ENCODE measurements at regions not wholly inside any gene's neighbourhood (a gene's known extent, or its start where the extent isn't known, plus 50 kb on each side); places are given as distances from the start of the nearest gene placed in this dataset.

DNA sequence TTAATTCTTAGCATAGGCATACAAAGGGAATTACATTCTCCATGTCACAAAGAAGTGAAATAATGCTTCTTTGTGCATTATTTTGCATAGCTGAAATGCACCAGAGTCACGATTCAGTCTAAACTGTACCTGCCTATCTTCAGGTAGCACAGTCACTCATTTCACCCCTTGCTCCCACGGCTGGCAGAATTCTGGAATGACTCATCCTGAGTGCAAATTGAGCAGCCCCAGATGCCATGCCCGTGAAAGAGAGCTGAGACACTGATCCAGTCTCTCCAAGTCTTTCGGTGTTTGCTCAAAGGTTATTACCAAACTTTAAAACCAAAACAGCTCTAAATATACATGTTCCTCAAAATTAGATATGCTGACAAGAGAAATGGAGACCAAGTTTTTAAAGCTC is 168.3 kb upstream of the POU3F3 start (continued):
- TF ChIP-seq, protein P1, sequence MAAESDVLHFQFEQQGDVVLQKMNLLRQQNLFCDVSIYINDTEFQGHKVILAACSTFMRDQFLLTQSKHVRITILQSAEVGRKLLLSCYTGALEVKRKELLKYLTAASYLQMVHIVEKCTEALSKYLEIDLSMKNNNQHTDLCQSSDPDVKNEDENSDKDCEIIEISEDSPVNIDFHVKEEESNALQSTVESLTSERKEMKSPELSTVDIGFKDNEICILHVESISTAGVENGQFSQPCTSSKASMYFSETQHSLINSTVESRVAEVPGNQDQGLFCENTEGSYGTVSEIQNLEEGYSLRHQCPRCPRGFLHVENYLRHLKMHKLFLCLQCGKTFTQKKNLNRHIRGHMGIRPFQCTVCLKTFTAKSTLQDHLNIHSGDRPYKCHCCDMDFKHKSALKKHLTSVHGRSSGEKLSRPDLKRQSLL (tag by site-specific recombination; IDR thresholded peaks at IDR 0.05): no peak
- TF ChIP-seq KLF16 (tag by site-specific recombination; IDR thresholded peaks at IDR 0.05): no peak
- TF ChIP-seq ZNF521 (tag by site-specific recombination; IDR thresholded peaks at IDR 0.05): no peak
- TF ChIP-seq ZBTB20 (tag by site-specific recombination; IDR thresholded peaks at IDR 0.05): no peak

DNA sequence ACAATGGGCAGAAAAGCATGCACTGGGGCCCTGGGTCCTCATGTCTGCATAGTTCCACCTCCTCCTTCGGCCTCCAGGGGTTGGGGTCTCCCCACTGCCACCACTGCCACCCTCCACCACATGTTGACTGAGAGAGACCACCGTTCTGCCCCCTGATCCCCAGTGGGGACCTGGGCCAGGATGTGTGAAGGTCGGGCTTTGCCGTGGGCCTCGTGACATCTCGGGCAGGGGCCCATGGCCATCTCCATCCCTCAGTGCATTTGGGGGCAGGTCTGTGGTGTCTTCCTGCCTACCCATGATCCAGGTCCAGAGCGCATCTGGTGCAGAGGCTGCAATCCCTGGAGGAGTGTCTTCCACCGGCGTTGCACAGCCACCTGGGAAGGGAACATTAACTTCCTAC is 166.8 kb upstream of the POU3F3 start:
- CTCF ChIA-PET: interaction anchor here (0.6 kb wide), 1 partner anchor 172 kb away, joined by 5 read pairs; no protein-coding TSS in a partner anchor
- TF ChIP-seq ZNF658 (tag by site-specific recombination; IDR thresholded peaks at IDR 0.05): no peak
- no peak for TF ChIP-seq ZNF354C (tag by site-specific recombination; IDR thresholded peaks at IDR 0.05; ENCODE audit: borderline replicate concordance, low read depth)
- no peak for TF ChIP-seq OVOL3 (tag by site-specific recombination; IDR thresholded peaks at IDR 0.05)
- TF ChIP-seq, protein P2, sequence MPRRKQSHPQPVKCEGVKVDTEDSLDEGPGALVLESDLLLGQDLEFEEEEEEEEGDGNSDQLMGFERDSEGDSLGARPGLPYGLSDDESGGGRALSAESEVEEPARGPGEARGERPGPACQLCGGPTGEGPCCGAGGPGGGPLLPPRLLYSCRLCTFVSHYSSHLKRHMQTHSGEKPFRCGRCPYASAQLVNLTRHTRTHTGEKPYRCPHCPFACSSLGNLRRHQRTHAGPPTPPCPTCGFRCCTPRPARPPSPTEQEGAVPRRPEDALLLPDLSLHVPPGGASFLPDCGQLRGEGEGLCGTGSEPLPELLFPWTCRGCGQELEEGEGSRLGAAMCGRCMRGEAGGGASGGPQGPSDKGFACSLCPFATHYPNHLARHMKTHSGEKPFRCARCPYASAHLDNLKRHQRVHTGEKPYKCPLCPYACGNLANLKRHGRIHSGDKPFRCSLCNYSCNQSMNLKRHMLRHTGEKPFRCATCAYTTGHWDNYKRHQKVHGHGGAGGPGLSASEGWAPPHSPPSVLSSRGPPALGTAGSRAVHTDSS (tag by site-specific recombination; IDR thresholded peaks at IDR 0.05): no peak
- no peak for TF ChIP-seq ZNF16 (tag by site-specific recombination; IDR thresholded peaks at IDR 0.05; ENCODE audit: low read depth)
- TF ChIP-seq ZNF701 (tag by site-specific recombination; IDR thresholded peaks at IDR 0.05): no peak
- TF ChIP-seq ZNF132 (tag by site-specific recombination; IDR thresholded peaks at IDR 0.05; ENCODE audit: borderline replicate concordance): no peak
- no peak for TF ChIP-seq ZNF404 (tag by site-specific recombination; IDR thresholded peaks at IDR 0.05)
- no peak for TF ChIP-seq ZNF202 (tag by site-specific recombination; IDR thresholded peaks at IDR 0.05; ENCODE audit: borderline replicate concordance)
- TF ChIP-seq, protein P3, sequence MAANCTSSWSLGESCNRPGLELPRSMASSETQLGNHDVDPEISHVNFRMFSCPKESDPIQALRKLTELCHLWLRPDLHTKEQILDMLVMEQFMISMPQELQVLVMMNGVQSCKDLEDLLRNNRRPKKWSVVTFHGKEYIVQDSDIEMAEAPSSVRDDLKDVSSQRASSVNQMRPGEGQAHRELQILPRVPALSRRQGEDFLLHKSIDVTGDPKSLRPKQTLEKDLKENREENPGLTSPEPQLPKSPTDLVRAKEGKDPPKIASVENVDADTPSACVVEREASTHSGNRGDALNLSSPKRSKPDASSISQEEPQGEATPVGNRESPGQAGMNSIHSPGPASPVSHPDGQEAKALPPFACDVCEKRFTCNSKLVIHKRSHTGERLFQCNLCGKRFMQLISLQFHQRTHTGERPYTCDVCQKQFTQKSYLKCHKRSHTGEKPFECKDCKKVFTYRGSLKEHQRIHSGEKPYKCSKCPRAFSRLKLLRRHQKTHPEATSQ (tag by site-specific recombination; IDR thresholded peaks at IDR 0.05): no peak
- no peak for TF ChIP-seq ZBTB17 (tag by site-specific recombination; IDR thresholded peaks at IDR 0.05)
- TF ChIP-seq ZNF768 (tag by site-specific recombination; IDR thresholded peaks at IDR 0.05): no peak
- TF ChIP-seq, protein P4, sequence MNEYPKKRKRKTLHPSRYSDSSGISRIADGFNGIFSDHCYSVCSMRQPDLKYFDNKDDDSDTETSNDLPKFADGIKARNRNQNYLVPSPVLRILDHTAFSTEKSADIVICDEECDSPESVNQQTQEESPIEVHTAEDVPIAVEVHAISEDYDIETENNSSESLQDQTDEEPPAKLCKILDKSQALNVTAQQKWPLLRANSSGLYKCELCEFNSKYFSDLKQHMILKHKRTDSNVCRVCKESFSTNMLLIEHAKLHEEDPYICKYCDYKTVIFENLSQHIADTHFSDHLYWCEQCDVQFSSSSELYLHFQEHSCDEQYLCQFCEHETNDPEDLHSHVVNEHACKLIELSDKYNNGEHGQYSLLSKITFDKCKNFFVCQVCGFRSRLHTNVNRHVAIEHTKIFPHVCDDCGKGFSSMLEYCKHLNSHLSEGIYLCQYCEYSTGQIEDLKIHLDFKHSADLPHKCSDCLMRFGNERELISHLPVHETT (tag by site-specific recombination; IDR thresholded peaks at IDR 0.05): no peak
- no peak for TF ChIP-seq ZIC2 (tag by site-specific recombination; IDR thresholded peaks at IDR 0.05)
- no peak for TF ChIP-seq ZNF157 (tag by site-specific recombination; IDR thresholded peaks at IDR 0.05)
- TF ChIP-seq, protein P5, sequence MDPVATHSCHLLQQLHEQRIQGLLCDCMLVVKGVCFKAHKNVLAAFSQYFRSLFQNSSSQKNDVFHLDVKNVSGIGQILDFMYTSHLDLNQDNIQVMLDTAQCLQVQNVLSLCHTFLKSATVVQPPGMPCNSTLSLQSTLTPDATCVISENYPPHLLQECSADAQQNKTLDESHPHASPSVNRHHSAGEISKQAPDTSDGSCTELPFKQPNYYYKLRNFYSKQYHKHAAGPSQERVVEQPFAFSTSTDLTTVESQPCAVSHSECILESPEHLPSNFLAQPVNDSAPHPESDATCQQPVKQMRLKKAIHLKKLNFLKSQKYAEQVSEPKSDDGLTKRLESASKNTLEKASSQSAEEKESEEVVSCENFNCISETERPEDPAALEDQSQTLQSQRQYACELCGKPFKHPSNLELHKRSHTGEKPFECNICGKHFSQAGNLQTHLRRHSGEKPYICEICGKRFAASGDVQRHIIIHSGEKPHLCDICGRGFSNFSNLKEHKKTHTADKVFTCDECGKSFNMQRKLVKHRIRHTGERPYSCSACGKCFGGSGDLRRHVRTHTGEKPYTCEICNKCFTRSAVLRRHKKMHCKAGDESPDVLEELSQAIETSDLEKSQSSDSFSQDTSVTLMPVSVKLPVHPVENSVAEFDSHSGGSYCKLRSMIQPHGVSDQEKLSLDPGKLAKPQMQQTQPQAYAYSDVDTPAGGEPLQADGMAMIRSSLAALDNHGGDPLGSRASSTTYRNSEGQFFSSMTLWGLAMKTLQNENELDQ (tag by site-specific recombination; IDR thresholded peaks at IDR 0.05; ENCODE audit: low read depth): no peak
- no peak for TF ChIP-seq KLF1 (tag by site-specific recombination; IDR thresholded peaks at IDR 0.05)
- TF ChIP-seq ZNF529 (tag by site-specific recombination; IDR thresholded peaks at IDR 0.05; ENCODE audit: insufficient replicate concordance): no peak
- POLR2A ChIA-PET: no interaction called here

More for the DNA sequence above, 166.8 kb upstream of the POU3F3 start:
- H3K27ac ChIP-seq (ENCODE audit: extremely low read depth, low read depth, low read length): no peak overlapping the region
- no peak overlapping the region for H3K4me3 ChIP-seq (ENCODE audit: low read depth, low read length)
- no peaks in the 10 kb centered on the region for H3K36me3 ChIP-seq (ENCODE audit: control insufficient read depth in 2 of 2, insufficient read depth in 1 of 2, low read length in 2 of 2)
- no peaks in the 10 kb centered on the region for H3K9me3 ChIP-seq (ENCODE audit: control insufficient read depth, insufficient read depth, low read depth, low read length)
- H3K4me1 ChIP-seq (ENCODE audit: control insufficient read depth, insufficient read depth, low read length): no peaks in the 10 kb centered on the region
